Karpas-422 (cell line): ENCODE measurements at regions not wholly inside any gene's neighbourhood (a gene's known extent, or its start where the extent isn't known, plus 50 kb on each side); places are given as distances from the start of the nearest gene placed in this dataset.
"Not testable (repeated sequence)": the region's sequence is repeated elsewhere in the genome, so short reads cannot be mapped to it uniquely, and the experiment has no call there.

Experiments used
- DNase-seq: peaks from one replicate; pipeline ENCODE4 v3.0.0-alpha.2; 2015
- H2AFZ ChIP-seq: fragments of 200-600 bp; sonication (generic); 2 replicates; pipeline ENCODE4 v1.6.1; 2014; ENCODE audit warnings: antibody characterized with exemption, low read length, mixed read lengths
- H3K27ac ChIP-seq: fragments of 200-600 bp; sonication (generic); 2 replicates; pipeline ENCODE4 v1.5.1; 2014; ENCODE audit warnings: mild to moderate bottlenecking, low read length, moderate library complexity
- H3K27me3 ChIP-seq: fragments of 200-600 bp; sonication (generic); 2 replicates; pipeline ENCODE4 v1.6.1; 2014; ENCODE audit warnings: low read length, mixed read lengths
- H3K36me3 ChIP-seq: fragments of 200-600 bp; sonication (generic); 2 replicates; pipeline ENCODE4 v1.6.1; 2014; ENCODE audit warnings: low read length, mixed read lengths; ENCODE audit not compliant: insufficient read depth
- H3K4me1 ChIP-seq: fragments of 200-600 bp; sonication (generic); 2 replicates; pipeline ENCODE4 v1.6.1; 2014; ENCODE audit warnings: mild to moderate bottlenecking, low read length, mixed read lengths
- H3K4me2 ChIP-seq: fragments of 200-600 bp; sonication (generic); 2 replicates; pipeline ENCODE4 v1.6.1; 2014; ENCODE audit warnings: low read length, low read depth, mild to moderate bottlenecking; ENCODE audit not compliant: poor library complexity, severe bottlenecking
- H3K4me3 ChIP-seq: fragments of 200-600 bp; sonication (generic); 2 replicates; pipeline ENCODE4 v1.5.1; 2014; ENCODE audit warnings: mild to moderate bottlenecking, antibody characterized with exemption, low read length, mixed read lengths
- H3K79me2 ChIP-seq: fragments of 200-600 bp; sonication (generic); 2 replicates; pipeline ENCODE4 v1.6.1; 2014; ENCODE audit warnings: mild to moderate bottlenecking, low read length, mixed read lengths
- H3K9ac ChIP-seq: fragments of 200-600 bp; sonication (generic); 2 replicates; pipeline ENCODE4 v1.6.0; 2014; ENCODE audit warnings: low read length
- H3K9me2 ChIP-seq: fragments of 200-600 bp; sonication (generic), shearing (Covaris generic); replicated peaks from 2 replicates; pipeline ENCODE4 v1.6.0; 2014; ENCODE audit warnings: mild to moderate bottlenecking, low read length, moderate library complexity; ENCODE audit not compliant: insufficient read depth
- H3K9me3 ChIP-seq: fragments of 300-700, 200-600 bp; sonication (generic); 2 replicates; pipeline ENCODE4 v1.6.1; 2014; ENCODE audit warnings: low read length, mixed read lengths
- H4K20me1 ChIP-seq: fragments of 200-600 bp; sonication (generic); 2 replicates; pipeline ENCODE4 v1.6.1; 2014; ENCODE audit warnings: mild to moderate bottlenecking, antibody characterized with exemption, low read length, low read depth; ENCODE audit not compliant: insufficient read depth

DNA sequence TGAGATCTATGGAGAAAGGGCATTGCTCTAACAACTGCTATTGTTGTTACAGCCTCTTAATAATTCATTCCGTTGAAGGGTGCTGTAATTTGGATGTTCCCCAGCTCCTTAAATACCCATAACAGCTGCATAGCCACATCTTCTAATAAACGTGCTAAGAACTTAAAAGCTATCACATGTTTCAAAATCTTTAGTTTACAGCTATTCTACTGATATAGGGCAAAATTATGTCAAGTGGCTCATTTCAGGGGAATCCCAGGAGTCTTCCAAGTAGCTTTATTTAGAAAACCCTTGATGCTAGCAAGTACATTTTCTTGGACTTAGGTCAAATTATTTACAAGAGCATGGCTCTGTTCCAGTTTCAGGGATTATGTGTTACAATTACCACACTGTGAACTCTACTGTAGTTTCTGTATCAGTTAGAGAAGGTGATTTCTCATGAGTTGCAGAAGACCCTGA, 990.4 kb upstream of the ACO1 start:
- Histone ChIP-seq H3K9me3 (peaks cover 8% of the 10 kb centered on the region; the same call in 1 of the 2 replicates), H3K27ac (no peak overlapping the region), H3K4me2 (no peak overlapping the region), H4K20me1 (no peaks in the 10 kb centered on the region), H3K27me3 (no peaks in the 10 kb centered on the region), H3K79me2 (no peaks in the 10 kb centered on the region), H2AFZ (no peak overlapping the region), H3K36me3 (no peaks in the 10 kb centered on the region), H3K9ac (no peak overlapping the region), H3K4me3 (no peak overlapping the region), H3K9me2 (no peaks in the 10 kb centered on the region), H3K4me1 (no peaks in the 10 kb centered on the region)
- DNase-seq = no peak

GRCh38 chr9:31412081-31412480, 972.4 kb upstream of the ACO1 start:
- no peak for DNase-seq
- H3K27ac ChIP-seq = no peak overlapping the region
- no peak overlapping the region for H3K4me3 ChIP-seq
- H3K36me3 ChIP-seq = no peaks in the 10 kb centered on the region
- H3K4me1 ChIP-seq = no peaks in the 10 kb centered on the region
- H4K20me1 ChIP-seq = no peaks in the 10 kb centered on the region
- no peak overlapping the region for H3K9ac ChIP-seq
- H2AFZ ChIP-seq = no peak overlapping the region
- no peaks in the 10 kb centered on the region for H3K79me2 ChIP-seq
- no peaks in the 10 kb centered on the region for H3K9me2 ChIP-seq
- no peaks in the 10 kb centered on the region for H3K27me3 ChIP-seq
- H3K4me2 ChIP-seq = no peak overlapping the region
- H3K9me3 ChIP-seq = peaks cover 10% of the 10 kb centered on the region; the same call in 1 of the 2 replicates

GRCh38 chr9:31415164-31415563, 969.3 kb upstream of the ACO1 start:
- no peak overlapping the region for H2AFZ ChIP-seq
- no peaks in the 10 kb centered on the region for H3K36me3 ChIP-seq
- no peaks in the 10 kb centered on the region for H3K9me2 ChIP-seq
- H3K4me2 ChIP-seq = no peak overlapping the region
- DNase-seq = no peak
- no peaks in the 10 kb centered on the region for H4K20me1 ChIP-seq
- H3K4me1 ChIP-seq = no peaks in the 10 kb centered on the region
- no peak overlapping the region for H3K27ac ChIP-seq
- H3K9me3 ChIP-seq = peaks cover 7% of the 10 kb centered on the region; the same call in 1 of the 2 replicates
- H3K79me2 ChIP-seq = no peaks in the 10 kb centered on the region
- no peak overlapping the region for H3K4me3 ChIP-seq
- H3K9ac ChIP-seq = no peak overlapping the region
- no peaks in the 10 kb centered on the region for H3K27me3 ChIP-seq

GRCh38 chr9:31418419-31418818, 966.0 kb upstream of the ACO1 start:
- H3K4me3 ChIP-seq = no peak overlapping the region
- H2AFZ ChIP-seq = no peak overlapping the region
- DNase-seq = no peak
- H3K79me2 ChIP-seq = no peaks in the 10 kb centered on the region
- H3K9me3 ChIP-seq = no peaks in the 10 kb centered on the region; the same call in 1 of the 2 replicates
- no peak overlapping the region for H3K4me2 ChIP-seq
- no peak overlapping the region for H3K9ac ChIP-seq
- no peak overlapping the region for H3K27ac ChIP-seq
- H3K4me1 ChIP-seq = no peaks in the 10 kb centered on the region
- H3K36me3 ChIP-seq = no peaks in the 10 kb centered on the region
- no peaks in the 10 kb centered on the region for H3K9me2 ChIP-seq
- H4K20me1 ChIP-seq = no peaks in the 10 kb centered on the region
- H3K27me3 ChIP-seq = no peaks in the 10 kb centered on the region

DNA sequence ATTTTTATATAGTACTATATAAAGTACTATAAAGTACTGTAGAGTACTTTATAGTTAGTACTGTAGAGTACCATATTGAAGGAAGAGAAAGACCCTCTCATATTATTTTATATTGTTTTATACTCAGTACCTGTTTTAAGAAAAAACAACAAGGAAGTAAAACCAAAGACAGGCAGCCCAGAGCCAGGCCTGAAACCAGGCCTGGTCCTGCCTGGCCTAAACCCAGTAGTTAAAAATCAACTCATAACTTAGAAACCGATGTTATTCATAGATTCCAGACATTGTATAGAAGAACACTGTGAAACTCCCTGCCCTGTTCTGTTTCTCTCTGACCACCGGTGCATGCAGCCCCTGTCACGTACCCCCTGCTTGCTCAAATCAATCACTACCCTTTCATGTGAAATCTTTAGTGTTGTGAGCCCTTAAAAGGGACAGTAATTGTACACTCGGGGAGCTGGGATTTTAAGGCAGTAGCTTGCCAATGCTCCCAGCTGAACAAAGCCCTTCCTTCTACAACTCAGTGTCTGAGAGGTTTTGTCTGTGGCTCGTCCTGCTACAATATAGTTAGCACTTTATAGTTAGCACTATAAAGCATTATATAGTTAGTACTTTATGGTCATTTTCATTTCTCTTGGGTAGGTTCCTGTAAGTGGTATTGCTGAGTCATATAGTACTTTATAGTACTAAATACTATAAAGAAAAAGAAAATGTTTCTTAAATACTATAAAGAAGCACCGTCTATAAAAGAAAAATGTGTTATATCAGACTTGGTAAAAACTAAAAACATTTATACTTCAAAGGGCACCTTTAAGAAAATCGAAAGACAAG, 940.6 kb upstream of the ACO1 start:
- not testable (repeated sequence) for DNase-seq, H3K9me3 ChIP-seq, H3K27ac ChIP-seq, H3K4me2 ChIP-seq, H3K4me3 ChIP-seq, H3K27me3 ChIP-seq, H3K36me3 ChIP-seq, H3K4me1 ChIP-seq, H2AFZ ChIP-seq, H3K9ac ChIP-seq, H3K9me2 ChIP-seq, H4K20me1 ChIP-seq, H3K79me2 ChIP-seq

- Histone ChIP-seq H3K79me2 (no peaks in the 10 kb centered on the region), H3K9me3 (peaks cover 6% of the 10 kb centered on the region), H3K4me1 (no peaks in the 10 kb centered on the region), H3K27ac (no peak overlapping the region), H3K4me3 (no peak overlapping the region), H2AFZ (no peak overlapping the region), H3K9ac (no peak overlapping the region), H3K4me2 (no peak overlapping the region), H4K20me1 (no peaks in the 10 kb centered on the region), H3K36me3 (no peaks in the 10 kb centered on the region), H3K27me3 (no peaks in the 10 kb centered on the region), H3K9me2 (no peaks in the 10 kb centered on the region)
- DNase-seq = no peak
Measured at GRCh38 chr9:31445357-31445756, 939.1 kb upstream of the ACO1 start.

GRCh38 chr9:31445960-31446359, 938.5 kb upstream of the ACO1 start:
- Histone ChIP-seq H3K27me3 (no peaks in the 10 kb centered on the region), H3K9ac (no peak overlapping the region), H3K36me3 (no peaks in the 10 kb centered on the region), H3K4me1 (no peaks in the 10 kb centered on the region), H3K4me2 (no peak overlapping the region), H2AFZ (no peak overlapping the region), H3K27ac (no peak overlapping the region), H3K4me3 (no peak overlapping the region), H3K9me3 (peaks cover 6% of the 10 kb centered on the region), H4K20me1 (no peaks in the 10 kb centered on the region), H3K9me2 (no peaks in the 10 kb centered on the region), H3K79me2 (no peaks in the 10 kb centered on the region)
- no peak for DNase-seq

DNA sequence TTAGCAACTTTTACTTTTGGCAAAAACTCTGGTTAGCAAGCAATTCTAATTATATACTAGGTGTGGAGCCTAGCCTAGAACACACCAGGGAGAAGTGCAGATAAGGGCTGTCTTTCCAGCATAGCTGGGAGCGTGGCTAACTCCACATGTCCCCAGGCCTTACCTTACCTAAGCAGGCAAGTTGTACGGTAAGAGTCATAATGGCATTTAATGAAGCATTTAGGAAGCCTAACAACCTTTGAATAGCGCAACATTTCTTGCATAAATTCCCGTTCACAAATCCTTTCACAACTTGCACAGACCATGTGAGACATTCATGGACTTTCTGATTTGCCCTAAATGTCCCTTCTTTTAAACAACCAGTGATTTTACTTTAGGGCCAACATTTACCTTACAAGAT, 917.4 kb upstream of the ACO1 start:
- H3K4me3 ChIP-seq = no peak overlapping the region
- no peaks in the 10 kb centered on the region for H3K36me3 ChIP-seq
- H3K9me2 ChIP-seq = no peaks in the 10 kb centered on the region
- no peaks in the 10 kb centered on the region for H3K79me2 ChIP-seq
- no peak for DNase-seq
- no peak overlapping the region for H3K4me2 ChIP-seq
- no peaks in the 10 kb centered on the region for H3K27me3 ChIP-seq
- no peak overlapping the region for H3K27ac ChIP-seq
- H3K4me1 ChIP-seq = no peaks in the 10 kb centered on the region
- no peak overlapping the region for H3K9ac ChIP-seq
- no peaks in the 10 kb centered on the region for H4K20me1 ChIP-seq
- H2AFZ ChIP-seq = no peak overlapping the region
- peaks cover 12% of the 10 kb centered on the region for H3K9me3 ChIP-seq
